SJSA1 (cell line): ENCODE measurements at regions not wholly inside any gene's neighbourhood (a gene's known extent, or its start where the extent isn't known, plus 50 kb on each side); places are given as distances from the start of the nearest gene placed in this dataset.
A peak's percentile ranks its signal among the peaks of the same experiment; 100 is the strongest.

ENCODE experiments used
- DNase-seq, 2 experiments: peaks; one replicate each; pipeline ENCODE4 v3.0.0-alpha.2; 2015 to 2020; ENCODE audit warnings: low spot score in 2 of 2, low read depth in 1 of 2
- H3K27ac ChIP-seq: fragments of 250-450 bp; sonication (Bioruptor Pico); 2 replicates; pipeline ENCODE4 v1.5.1; 2020; ENCODE audit warnings: mild to moderate bottlenecking, moderate library complexity
- H3K27me3 ChIP-seq: fragments of 250-450 bp; sonication (Bioruptor Pico); replicated peaks from 2 replicates; pipeline ENCODE4 v1.5.1; 2020; ENCODE audit warnings: mild to moderate bottlenecking, moderate library complexity
- H3K36me3 ChIP-seq: fragments of 250-450 bp; sonication (Bioruptor Pico); 2 replicates; pipeline ENCODE4 v1.5.1; 2020; ENCODE audit warnings: mild to moderate bottlenecking
- H3K4me1 ChIP-seq: fragments of 250-450 bp; sonication (Bioruptor Pico); replicated peaks from 2 replicates; pipeline ENCODE4 v1.6.1; 2021; ENCODE audit warnings: mild to moderate bottlenecking
- H3K4me3 ChIP-seq: fragments of 250-450 bp; sonication (Bioruptor Pico); 2 replicates; pipeline ENCODE4 v1.5.1; 2020; ENCODE audit warnings: mild to moderate bottlenecking
- H3K9me3 ChIP-seq: fragments of 250-450 bp; sonication (Bioruptor Pico); replicated peaks from 2 replicates; pipeline ENCODE4 v1.5.1; 2020; ENCODE audit warnings: mild to moderate bottlenecking

DNA sequence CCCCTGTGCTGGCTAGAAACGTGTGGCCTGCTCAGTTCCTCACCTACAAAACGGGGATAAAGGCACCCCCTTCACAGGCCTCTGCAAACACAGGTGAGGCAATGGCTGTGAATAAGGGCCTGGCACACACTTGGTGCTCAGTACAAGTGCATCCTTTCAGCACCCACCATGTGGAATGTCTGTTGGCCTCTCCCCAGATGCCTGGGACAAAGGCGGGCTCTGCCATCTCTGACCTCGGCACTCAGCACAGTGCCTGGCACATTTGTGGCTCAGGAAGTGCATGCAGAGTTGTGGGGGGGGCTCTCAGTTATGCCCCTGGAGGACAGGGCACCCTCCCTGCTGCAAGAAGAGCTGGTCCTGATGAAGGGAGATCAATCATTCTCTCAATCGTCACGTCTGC is 224.6 kb upstream of the RAB6C start:
- no peak overlapping the region for H3K27ac ChIP-seq
- DNase-seq, result no peak
- no peaks in the 10 kb centered on the region for H3K4me1 ChIP-seq
- H3K4me3 ChIP-seq, result no peak overlapping the region
- H3K27me3 ChIP-seq, result no peaks in the 10 kb centered on the region
- H3K9me3 ChIP-seq, result no peaks in the 10 kb centered on the region
- no peaks in the 10 kb centered on the region for H3K36me3 ChIP-seq

DNA sequence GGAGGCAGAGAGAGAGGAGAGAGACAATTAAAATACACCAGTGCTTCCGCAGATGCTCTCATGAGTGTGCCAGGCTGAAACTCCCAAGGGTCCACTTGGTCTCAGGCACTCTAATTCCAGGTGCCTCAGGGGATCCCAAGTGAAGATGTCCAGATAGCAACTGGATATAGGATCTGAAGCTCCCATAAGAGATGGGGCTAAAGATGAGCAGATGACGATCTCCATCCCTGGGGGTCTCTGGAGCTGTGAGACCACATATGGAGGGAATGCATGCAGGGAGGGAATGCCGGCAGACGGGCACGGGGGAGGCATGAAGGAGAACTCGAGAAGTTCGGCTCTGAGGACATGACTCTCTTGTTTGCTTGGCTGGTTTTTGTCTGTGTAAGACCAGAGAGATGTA is 223.7 kb upstream of the RAB6C start:
- no peaks in the 10 kb centered on the region for H3K9me3 ChIP-seq
- no peak overlapping the region for H3K4me3 ChIP-seq
- no peak for DNase-seq
- no peak overlapping the region for H3K27ac ChIP-seq
- H3K27me3 ChIP-seq, result no peaks in the 10 kb centered on the region
- no peaks in the 10 kb centered on the region for H3K4me1 ChIP-seq
- no peaks in the 10 kb centered on the region for H3K36me3 ChIP-seq

DNA sequence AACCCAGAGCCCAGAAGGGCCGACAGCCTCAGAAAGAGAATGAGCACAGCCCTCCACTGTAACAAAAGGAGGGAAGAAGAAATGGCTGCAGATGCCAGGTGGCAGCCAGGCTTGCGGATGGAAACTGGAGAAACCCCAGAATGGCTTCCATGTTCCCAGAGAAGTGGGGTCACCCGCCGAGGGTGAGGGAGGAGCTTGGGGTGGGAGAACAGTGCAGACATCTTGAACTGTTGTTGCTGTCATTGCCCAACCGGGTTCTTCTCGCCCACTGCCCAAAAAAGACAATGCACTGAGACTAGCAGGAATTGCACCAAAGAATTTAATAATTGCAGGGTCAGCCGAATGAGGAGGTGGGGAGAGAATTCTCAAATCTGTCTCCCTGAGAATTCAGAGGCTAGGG is 223.2 kb upstream of the RAB6C start:
- no peak for DNase-seq
- Histone ChIP-seq H3K27me3 (no peaks in the 10 kb centered on the region), H3K4me1 (no peaks in the 10 kb centered on the region), H3K27ac (no peak overlapping the region), H3K9me3 (no peaks in the 10 kb centered on the region), H3K36me3 (no peaks in the 10 kb centered on the region), H3K4me3 (no peak overlapping the region)

DNA sequence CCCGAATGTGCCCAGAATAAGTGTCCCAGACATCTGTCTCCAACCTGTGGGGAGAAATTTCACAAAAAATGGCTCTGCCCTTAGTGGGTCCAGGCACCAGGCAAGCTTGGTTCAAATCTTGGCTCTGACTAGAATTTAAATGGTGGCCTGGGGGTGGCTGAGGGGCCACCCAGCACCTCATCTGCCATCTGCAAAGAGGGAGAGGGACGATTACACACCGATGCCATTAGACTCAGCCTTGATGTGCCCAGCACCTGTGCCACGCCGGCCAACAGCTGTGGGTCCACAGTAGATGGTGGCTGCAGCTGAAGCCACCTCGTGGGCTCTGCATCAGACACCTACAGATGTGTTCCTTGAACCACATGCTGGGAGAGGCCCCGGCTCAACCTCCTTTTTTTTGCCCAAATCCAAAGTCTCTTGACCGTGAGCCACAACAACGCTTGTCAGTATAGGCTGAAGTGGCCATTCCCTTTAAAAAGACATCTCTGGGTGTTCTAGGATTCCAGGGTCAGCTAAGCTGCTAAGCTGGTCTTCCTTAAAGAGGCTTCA is 222.0 kb upstream of the RAB6C start:
- Histone ChIP-seq H3K27ac (no peak overlapping the region), H3K4me1 (no peaks in the 10 kb centered on the region), H3K27me3 (no peaks in the 10 kb centered on the region), H3K9me3 (no peaks in the 10 kb centered on the region), H3K36me3 (no peaks in the 10 kb centered on the region), H3K4me3 (no peak overlapping the region)
- DNase-seq, result no peak

DNA sequence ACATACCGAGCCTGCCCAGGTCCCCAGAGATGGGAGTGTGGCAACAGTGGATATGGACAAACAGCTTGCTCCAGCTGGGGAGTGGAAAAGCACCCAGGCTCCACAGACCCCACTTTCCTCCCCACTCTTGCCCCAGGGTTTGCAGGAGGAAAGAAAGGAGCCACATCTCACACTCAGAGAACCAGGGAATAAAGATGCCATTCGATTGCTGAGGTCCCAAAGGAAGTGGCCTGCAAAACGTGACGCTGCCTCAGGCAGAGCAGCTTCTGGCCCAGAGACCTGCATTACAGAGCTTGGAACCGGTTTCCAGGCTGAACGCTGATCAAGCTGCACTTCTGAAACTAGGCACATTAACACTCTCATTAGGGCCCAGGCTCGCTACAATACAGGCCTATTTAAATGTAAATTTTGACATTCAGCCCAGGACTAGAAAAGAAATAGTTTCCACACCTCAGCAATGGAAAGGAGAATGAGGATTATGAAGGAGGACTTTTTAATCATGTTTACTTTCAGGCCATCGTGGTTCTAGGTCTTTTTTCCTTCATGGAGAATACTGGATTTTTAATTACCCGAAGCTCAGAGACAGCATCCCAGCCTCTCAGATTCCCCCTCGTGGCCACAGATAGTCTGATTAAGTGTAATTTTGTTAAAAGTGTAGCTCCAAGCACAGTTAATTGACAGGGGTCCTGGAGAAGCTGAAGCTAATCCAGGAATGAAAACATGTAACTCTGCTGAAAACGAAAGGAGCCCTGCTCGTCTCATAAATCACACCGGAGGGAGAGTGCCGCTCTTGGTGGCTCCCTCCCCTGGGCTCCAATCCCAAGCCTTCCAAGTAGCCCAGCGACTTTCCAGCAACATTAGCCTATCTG is 221.3 kb upstream of the RAB6C start:
- no peaks in the 10 kb centered on the region for H3K4me1 ChIP-seq
- no peaks in the 10 kb centered on the region for H3K9me3 ChIP-seq
- no peaks in the 10 kb centered on the region for H3K36me3 ChIP-seq
- H3K27me3 ChIP-seq, result no peaks in the 10 kb centered on the region
- H3K27ac ChIP-seq, result no peak overlapping the region
- peak in 1 of 2 experiments; percentile 21 for DNase-seq
- H3K4me3 ChIP-seq, result peak overlapping the region; percentile 15; the same call in 1 of the 2 replicates

DNA sequence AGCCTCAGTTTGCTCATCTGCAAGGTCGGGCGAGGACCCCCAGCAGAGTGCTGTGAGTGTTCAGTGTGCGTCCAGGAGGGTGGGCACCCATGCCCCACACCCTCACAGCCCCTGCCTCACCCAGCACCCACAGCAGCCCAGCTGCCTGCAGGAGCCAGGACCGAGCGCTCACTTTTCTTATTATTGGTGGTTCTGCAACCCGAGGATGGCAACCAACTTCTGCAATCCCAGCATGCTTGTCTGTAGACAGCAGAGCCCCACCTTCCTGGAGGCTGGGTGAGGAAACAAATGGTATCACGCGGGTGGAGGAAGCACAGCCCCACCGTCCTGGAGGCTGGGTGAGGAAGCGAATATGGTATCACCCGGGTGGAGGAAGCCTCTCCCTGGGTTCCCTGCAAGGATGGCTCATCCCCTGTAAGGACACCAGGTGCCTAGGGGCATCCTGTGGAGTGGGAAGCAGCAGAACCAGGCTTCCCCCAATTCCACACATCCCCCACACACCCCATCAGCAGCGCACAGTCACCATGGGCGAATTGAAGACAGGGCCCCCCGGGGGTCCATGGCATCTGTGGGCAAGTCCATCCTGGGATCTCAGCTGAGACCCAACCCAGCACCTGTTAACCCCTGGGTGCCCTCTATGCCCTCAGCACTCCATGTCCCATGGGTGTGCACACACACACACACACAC is 220.5 kb upstream of the RAB6C start:
- H3K4me3 ChIP-seq, result peak overlapping the region; percentile 15; the same call in 1 of the 2 replicates

DNA sequence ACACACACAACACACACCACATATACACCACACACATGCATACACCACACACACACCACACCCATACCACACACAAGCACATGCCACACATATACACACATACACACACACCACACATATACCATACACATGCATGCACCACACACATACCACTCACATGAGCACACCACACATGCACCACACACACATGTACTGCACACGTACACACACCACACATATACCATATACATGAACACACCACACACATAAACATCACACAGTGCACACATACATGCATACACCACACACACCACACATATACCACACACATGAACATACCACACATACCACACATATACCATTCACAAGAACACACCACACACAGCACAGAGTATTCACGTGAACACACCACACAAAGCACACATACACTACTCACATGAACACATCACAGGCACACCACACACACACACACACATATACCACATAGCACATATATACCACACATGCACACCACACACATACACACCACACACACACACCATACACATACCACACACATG is 219.9 kb upstream of the RAB6C start:
- H3K9me3 ChIP-seq, result no peaks in the 10 kb centered on the region
- no peak for DNase-seq
- no peak overlapping the region for H3K4me3 ChIP-seq
- H3K4me1 ChIP-seq, result no peaks in the 10 kb centered on the region
- H3K27ac ChIP-seq, result no peak overlapping the region
- no peaks in the 10 kb centered on the region for H3K27me3 ChIP-seq
- H3K36me3 ChIP-seq, result no peaks in the 10 kb centered on the region

More for the DNA sequence above, 220.5 kb upstream of the RAB6C start:
- H3K27ac ChIP-seq, result no peak overlapping the region
- H3K4me1 ChIP-seq, result no peaks in the 10 kb centered on the region
- no peaks in the 10 kb centered on the region for H3K27me3 ChIP-seq
- H3K36me3 ChIP-seq, result no peaks in the 10 kb centered on the region
- DNase-seq, result peak in 1 of 2 experiments; percentile 30
- no peaks in the 10 kb centered on the region for H3K9me3 ChIP-seq

DNA sequence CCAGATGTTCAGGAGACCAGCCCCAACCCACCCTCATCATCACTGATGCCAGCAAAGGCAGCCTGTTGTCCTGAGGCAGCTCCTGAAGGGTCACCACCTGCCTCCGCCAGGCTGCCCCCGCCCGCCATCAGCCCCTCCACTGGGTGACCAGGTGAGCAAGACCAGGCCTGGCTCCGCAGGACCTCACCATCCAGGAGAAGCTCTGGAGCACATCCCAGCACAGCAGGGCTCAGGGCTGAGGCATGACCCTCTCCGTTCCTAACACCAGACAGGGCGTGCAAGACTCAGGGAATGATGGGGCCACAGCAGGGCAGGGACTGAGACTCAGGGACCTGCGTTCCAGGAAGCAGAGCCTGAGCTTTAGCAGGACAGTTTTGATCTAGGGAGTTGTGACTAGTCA is 218.8 kb upstream of the RAB6C start:
- Histone ChIP-seq H3K36me3 (no peaks in the 10 kb centered on the region), H3K27me3 (no peaks in the 10 kb centered on the region), H3K27ac (no peak overlapping the region), H3K9me3 (no peaks in the 10 kb centered on the region), H3K4me3 (no peak overlapping the region), H3K4me1 (no peaks in the 10 kb centered on the region)
- DNase-seq, result peak in 1 of 2 experiments; percentile 37

DNA sequence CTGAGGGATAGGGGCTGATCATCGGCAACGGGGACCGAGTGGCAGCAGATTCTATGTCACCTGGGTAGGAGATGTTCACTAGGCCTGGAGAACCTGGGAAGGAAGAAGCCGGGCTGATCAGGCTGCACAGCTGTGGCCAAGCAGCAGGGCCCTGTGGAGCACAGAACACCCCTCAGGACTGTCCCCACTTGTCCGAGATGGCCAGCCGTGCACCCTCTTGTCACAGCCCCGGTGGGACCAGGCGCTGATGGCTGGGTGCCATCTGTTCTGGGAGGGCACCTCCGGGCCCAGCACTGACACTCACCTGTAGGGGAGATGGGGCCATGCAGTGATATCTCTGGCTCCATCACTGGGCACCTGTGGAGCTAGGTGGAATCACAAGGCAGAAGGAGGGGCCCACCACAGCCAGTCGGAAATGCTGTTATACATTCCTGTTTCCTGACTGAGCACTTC is 217.9 kb upstream of the RAB6C start:
- H3K36me3 ChIP-seq, result no peaks in the 10 kb centered on the region
- peak in 1 of 2 experiments; percentile 26 for DNase-seq
- H3K27me3 ChIP-seq, result no peaks in the 10 kb centered on the region
- H3K27ac ChIP-seq, result no peak overlapping the region
- H3K4me3 ChIP-seq, result no peak overlapping the region
- H3K9me3 ChIP-seq, result no peaks in the 10 kb centered on the region
- H3K4me1 ChIP-seq, result no peaks in the 10 kb centered on the region

DNA sequence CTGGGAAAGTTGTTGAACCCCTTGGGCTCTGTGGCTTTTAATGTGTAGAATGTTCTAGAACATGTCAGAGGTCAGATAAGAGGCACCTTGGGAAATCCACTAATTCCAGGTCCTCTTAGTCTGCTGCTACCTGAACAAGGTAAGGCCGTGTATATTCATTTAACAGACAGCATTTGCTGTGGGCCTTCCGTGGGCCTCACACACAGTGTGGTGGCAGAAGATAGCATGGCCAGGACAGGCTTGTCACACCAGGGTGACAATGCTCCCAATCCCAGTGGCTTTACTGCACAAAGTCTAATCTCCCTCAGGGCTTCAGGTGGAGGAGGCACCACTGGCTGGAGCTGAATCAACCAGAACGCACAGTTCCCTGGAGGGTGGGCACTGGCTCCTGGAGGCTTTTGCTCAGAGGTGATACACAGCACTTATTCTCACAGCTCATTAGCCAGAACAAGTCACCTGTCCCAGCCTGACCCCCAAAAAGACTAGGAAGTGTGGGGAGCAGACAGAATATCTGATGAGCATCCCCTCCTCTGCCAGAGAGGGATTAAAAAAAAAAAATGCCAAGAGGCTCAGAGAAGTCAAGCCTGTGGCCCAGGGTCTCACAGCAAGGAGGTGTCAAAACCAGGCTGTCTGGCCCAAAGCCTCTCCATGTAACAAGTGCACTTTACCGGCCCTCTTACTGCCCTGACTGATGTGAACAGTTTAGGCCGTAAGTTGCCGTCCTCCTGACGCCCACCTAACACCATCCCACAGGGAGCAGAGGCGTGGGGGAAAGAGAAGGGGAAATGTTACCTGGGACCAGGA is 216.9 kb upstream of the RAB6C start:
- H3K9me3 ChIP-seq, result no peaks in the 10 kb centered on the region
- no peak overlapping the region for H3K4me3 ChIP-seq

DNA sequence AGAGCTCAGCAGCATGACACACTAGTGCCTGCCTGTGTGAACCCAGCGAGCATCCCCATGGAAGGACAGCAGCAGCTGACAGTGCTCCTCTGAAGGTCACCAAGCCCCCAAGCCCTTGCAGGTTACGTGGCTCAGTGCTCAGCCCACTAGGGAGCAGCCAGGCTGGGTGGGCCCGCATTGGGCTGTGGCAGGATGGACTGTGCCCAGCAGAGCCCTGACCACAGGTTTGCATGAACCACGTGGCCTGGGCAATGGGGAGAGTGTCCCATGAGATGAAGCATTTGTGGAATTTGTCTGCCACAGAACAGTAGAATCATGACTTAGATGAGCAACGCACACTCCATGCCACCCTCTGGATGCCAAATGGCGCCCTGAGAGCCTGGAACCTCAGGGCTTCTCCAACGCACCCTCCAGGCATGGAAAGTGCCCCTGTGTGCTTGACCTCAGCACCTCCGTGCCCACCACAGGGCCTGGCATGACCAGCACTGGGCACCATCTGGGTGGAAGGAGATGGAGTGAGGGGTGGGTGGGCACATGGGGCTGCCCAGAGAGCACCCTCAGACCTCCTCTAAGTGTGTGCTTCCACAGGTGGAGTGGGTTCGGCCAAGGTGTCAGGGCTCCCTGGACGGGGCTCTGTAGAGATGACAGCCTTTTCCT is 216.1 kb upstream of the RAB6C start:
- Histone ChIP-seq H3K36me3 (no peaks in the 10 kb centered on the region), H3K9me3 (no peaks in the 10 kb centered on the region), H3K27ac (no peak overlapping the region), H3K27me3 (no peaks in the 10 kb centered on the region), H3K4me3 (no peak overlapping the region), H3K4me1 (no peaks in the 10 kb centered on the region)
- peak in 1 of 2 experiments; percentile 34 for DNase-seq

More for the DNA sequence above, 216.9 kb upstream of the RAB6C start:
- no peaks in the 10 kb centered on the region for H3K27me3 ChIP-seq
- DNase-seq, result no peak
- no peaks in the 10 kb centered on the region for H3K36me3 ChIP-seq
- H3K4me1 ChIP-seq, result no peaks in the 10 kb centered on the region
- H3K27ac ChIP-seq, result no peak overlapping the region

DNA sequence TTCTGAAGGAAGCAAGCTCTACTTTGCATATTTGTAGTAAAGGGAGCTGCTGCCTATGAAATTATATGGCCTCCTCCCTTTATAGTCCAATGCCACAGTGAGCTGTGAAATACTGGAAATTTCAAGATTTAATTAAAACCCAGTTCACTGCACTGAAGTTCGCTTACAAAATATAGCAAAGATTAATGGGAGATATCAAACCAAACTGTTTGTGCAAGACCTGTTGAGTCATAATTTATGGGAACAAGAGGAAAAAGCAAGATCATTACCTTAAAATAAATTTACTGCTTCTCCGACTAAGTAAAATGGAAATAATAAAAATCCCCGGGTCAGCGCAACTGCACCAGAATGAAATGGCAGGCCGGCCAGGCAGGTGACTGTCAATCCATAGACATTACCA is 215.5 kb upstream of the RAB6C start:
- Histone ChIP-seq H3K4me3 (no peak overlapping the region), H3K36me3 (no peaks in the 10 kb centered on the region), H3K9me3 (no peaks in the 10 kb centered on the region), H3K27ac (no peak overlapping the region), H3K27me3 (no peaks in the 10 kb centered on the region), H3K4me1 (no peaks in the 10 kb centered on the region)
- no peak for DNase-seq
